Choroid plexus epithelial cell (primary cell): ENCODE measurements at regions not wholly inside any gene's neighbourhood (a gene's known extent, or its start where the extent isn't known, plus 50 kb on each side); places are given as distances from the start of the nearest gene placed in this dataset.

ENCODE experiments used
- DNase-seq: peaks from one replicate; pipeline ENCODE4 v3.0.0-alpha.2; 2010; ENCODE audit warnings: low read depth
- H3K4me3 ChIP-seq: 2 replicates; pipeline ENCODE4 v1.5.1; 2011; ENCODE audit warnings: low read depth, mild to moderate bottlenecking, control low read depth, low read length, moderate library complexity
- TF ChIP-seq, protein P1 (sequence below): conservative IDR thresholded peaks from 2 replicates; pipeline ENCODE4 v1.5.1; 2011; ENCODE audit warnings: low read depth, mild to moderate bottlenecking, control low read depth, inconsistent platforms, low read length, moderate library complexity

GRCh38 chr10:60648761-60649160 lies 129.5 kb upstream of the CDK1 start:
- no peak overlapping the region for H3K4me3 ChIP-seq
- DNase-seq = no peak
- TF ChIP-seq, protein P1, sequence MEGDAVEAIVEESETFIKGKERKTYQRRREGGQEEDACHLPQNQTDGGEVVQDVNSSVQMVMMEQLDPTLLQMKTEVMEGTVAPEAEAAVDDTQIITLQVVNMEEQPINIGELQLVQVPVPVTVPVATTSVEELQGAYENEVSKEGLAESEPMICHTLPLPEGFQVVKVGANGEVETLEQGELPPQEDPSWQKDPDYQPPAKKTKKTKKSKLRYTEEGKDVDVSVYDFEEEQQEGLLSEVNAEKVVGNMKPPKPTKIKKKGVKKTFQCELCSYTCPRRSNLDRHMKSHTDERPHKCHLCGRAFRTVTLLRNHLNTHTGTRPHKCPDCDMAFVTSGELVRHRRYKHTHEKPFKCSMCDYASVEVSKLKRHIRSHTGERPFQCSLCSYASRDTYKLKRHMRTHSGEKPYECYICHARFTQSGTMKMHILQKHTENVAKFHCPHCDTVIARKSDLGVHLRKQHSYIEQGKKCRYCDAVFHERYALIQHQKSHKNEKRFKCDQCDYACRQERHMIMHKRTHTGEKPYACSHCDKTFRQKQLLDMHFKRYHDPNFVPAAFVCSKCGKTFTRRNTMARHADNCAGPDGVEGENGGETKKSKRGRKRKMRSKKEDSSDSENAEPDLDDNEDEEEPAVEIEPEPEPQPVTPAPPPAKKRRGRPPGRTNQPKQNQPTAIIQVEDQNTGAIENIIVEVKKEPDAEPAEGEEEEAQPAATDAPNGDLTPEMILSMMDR = no peak

GRCh38 chr10:60646966-60647796 lies 131.1 kb upstream of the CDK1 start:
- TF ChIP-seq, protein P1 = peak; percentile 63
- H3K4me3 ChIP-seq = no peak overlapping the region
- DNase-seq = peak; percentile 87

DNA sequence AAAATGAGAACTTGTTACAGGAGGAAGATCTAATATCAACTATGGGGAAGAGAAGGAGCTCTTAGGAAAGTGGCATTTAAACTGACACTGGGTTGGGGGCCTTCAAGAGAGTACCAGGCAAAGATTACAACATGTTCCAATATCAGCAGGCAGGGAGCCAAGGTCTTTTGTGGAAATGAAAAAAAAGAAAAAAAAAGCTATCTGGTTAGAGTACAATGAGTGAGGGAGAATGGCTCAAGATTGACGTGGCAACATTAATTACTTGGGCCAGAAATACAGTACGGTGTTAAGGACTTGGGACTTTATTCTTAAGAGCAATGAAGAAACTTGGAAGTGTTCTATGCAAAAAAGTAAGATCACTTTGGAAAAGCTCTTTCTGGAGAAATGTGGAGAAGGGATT lies 132.3 kb upstream of the CDK1 start:
- TF ChIP-seq, protein P1 = no peak
- no peak overlapping the region for H3K4me3 ChIP-seq
- no peak for DNase-seq

GRCh38 chr10:60644436-60645130 lies 133.7 kb upstream of the CDK1 start:
- H3K4me3 ChIP-seq = no peak overlapping the region
- DNase-seq = no peak
- TF ChIP-seq, protein P1 = no peak

DNA sequence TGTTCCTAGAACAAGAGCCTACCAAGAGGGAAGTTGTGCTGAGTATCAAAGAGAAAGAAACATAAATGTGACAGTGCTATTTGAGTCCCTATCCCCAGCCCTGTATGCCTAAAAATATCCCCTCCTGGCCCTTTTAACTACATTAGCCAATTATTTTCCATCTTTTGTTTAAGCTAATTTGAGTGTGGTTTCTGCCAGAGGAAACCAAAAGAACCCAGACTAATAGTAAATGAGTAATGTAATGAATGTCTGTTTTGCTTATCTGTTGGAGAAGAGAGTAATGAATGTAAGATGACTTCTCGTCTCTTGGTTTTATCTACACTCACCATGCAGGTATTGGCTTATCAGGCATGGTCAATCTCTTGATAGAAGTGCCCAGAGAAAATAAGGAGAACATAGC lies 134.4 kb upstream of the CDK1 start:
- no peak for DNase-seq
- TF ChIP-seq, protein P1 = no peak
- no peak overlapping the region for H3K4me3 ChIP-seq

DNA sequence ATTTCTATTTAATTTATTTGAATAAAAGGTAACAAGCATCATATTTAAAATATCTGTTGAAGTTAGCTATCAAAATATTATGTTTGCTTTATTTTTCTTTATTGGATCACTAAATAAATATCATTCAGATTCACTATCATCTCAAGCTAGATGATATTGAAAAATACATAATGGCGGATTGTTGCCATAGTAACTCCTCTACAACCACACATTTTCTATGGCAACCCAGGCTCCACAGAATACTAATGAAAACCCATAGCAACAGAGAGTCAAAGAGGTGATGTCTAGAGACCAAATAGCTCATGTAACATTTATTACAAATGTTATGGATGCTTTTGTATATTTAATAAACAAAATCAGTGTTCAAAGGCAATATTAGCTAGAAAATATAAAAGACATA lies 148.9 kb upstream of the CDK1 start:
- TF ChIP-seq, protein P1 = no peak
- no peak overlapping the region for H3K4me3 ChIP-seq
- no peak for DNase-seq
